ENCODE measurements at regions not wholly inside any gene's neighbourhood (a gene's known extent, or its start where the extent isn't known, plus 50 kb on each side); places are given as distances from the start of the nearest gene placed in this dataset.

DNA sequence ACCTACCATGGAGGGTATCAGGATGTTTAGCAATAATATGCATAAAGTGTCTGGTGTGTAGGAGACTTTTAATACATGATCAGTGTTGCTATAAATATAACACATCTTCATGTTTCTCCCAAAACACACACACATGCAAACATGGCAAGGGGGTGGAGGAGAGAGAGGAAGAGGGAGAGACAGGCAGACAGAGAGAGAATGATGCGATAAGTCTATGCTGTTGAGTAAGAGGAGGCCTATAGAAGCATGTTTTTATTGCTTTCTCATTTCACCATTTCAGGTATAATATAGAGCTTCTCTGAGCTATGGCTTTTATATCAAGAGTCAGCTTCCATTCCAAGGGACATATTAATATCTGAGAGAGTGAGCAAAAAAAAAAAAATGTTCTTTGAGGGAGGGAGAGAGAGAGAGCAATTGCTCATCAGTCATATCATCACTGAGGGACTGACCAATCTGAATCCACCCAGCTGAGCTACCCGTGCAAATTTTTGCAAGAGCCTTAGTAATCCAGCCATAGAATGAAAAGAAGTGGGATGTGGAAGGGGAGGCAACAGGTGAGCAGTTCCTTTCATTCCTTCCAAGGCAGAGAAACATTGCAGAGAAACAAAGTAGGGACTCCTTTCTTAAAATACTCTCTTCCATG lies 54.8 kb upstream of the RASSF8 start:
- TF ChIP-seq YY1 (IDR thresholded peaks at IDR 0.05; ENCODE audit: insufficient read depth, insufficient read length), result no peak
- no peak for TF ChIP-seq ZNF274 (IDR thresholded peaks at IDR 0.05; ENCODE audit: low read depth, low read length)
- no peak for TF ChIP-seq SUZ12 (IDR thresholded peaks at IDR 0.05; ENCODE audit: extremely low read depth, insufficient read depth, insufficient read length)
